Neural progenitor cell (in vitro differentiated cells): ENCODE measurements at regions not wholly inside any gene's neighbourhood (a gene's known extent, or its start where the extent isn't known, plus 50 kb on each side); places are given as distances from the start of the nearest gene placed in this dataset.

Source experiments
- DNase-seq: peaks from one replicate; pipeline ENCODE4 v3.0.0-alpha.2; 2016; ENCODE audit warnings: low spot score
- H2AFZ ChIP-seq: fragments of 200-600 bp; sonication (generic); replicated peaks from 2 replicates; pipeline ENCODE4 v1.6.1; 2016; ENCODE audit warnings: antibody characterized with exemption
- H3F3A ChIP-seq: fragments of 200-600 bp; sonication (generic); 2 replicates; pipeline ENCODE4 v1.6.1; 2016; ENCODE audit warnings: antibody characterized with exemption, low read depth
- H3K27ac ChIP-seq: fragments of 200-600 bp; sonication (generic); 2 replicates; pipeline ENCODE4 v1.5.1; 2016; ENCODE audit warnings: mild to moderate bottlenecking
- H3K27me3 ChIP-seq: fragments of 200-600 bp; sonication (generic); 2 replicates; pipeline ENCODE4 v1.6.1; 2016; ENCODE audit warnings: mild to moderate bottlenecking, moderate library complexity
- H3K36me3 ChIP-seq: fragments of 200-600 bp; sonication (generic); 2 replicates; pipeline ENCODE4 v1.5.1; 2016
- H3K4me1 ChIP-seq: fragments of 200-600 bp; sonication (generic); 2 replicates; pipeline ENCODE4 v1.6.1; 2016; ENCODE audit warnings: mixed run types
- H3K4me2 ChIP-seq: fragments of 200-600 bp; sonication (generic); 2 replicates; pipeline ENCODE4 v1.6.1; 2016
- H3K4me3 ChIP-seq: fragments of 200-600 bp; sonication (generic); 2 replicates; pipeline ENCODE4 v1.5.1; 2016
- H3K79me2 ChIP-seq: fragments of 200-600 bp; sonication (generic); 2 replicates; pipeline ENCODE4 v1.6.1; 2016; ENCODE audit warnings: low read depth
- H3K9ac ChIP-seq: fragments of 200-600 bp; sonication (generic); 2 replicates; pipeline ENCODE4 v1.6.1; 2016
- H3K9me3 ChIP-seq: fragments of 200-600 bp; sonication (generic); 2 replicates; pipeline ENCODE4 v1.5.1; 2016; ENCODE audit warnings: low read depth
- H4K20me1 ChIP-seq: fragments of 200-600 bp; sonication (generic); 2 replicates; pipeline ENCODE4 v1.6.1; 2016; ENCODE audit warnings: low read depth
- H3K27ac Mint-ChIP-seq: 3 replicates; pipeline ENCODE4 v1.8.0; 2021; ENCODE audit warnings: mixed read lengths
- H3K27me3 Mint-ChIP-seq: 2 replicates; pipeline ENCODE4 v1.8.0; 2022; ENCODE audit warnings: low read depth, mild to moderate bottlenecking, inconsistent platforms, moderate library complexity, mixed read lengths; ENCODE audit not compliant: insufficient read depth
- H3K36me3 Mint-ChIP-seq: 3 replicates; pipeline ENCODE4 v1.8.0; 2021; ENCODE audit warnings: mixed read lengths
- H3K4me1 Mint-ChIP-seq: 3 replicates; pipeline ENCODE4 v1.8.0; 2021; ENCODE audit warnings: mixed read lengths
- H3K4me3 Mint-ChIP-seq: 3 replicates; pipeline ENCODE4 v1.8.0; 2021; ENCODE audit warnings: mild to moderate bottlenecking, moderate library complexity, mixed read lengths
- H3K9me3 Mint-ChIP-seq: 3 replicates; pipeline ENCODE4 v1.8.0; 2020; ENCODE audit warnings: mixed read lengths
- EZH2 ChIP-seq: fragments of 200-600 bp; sonication (generic); IDR thresholded peaks from 2 replicates; pipeline ENCODE4 v1.6.1; 2017; ENCODE audit warnings: antibody characterized with exemption, mild to moderate bottlenecking, moderate library complexity
- EZH2phosphoT487 ChIP-seq: fragments of 200-600 bp; sonication (generic); IDR thresholded peaks from 2 replicates; pipeline ENCODE4 v1.6.1; 2017; ENCODE audit warnings: antibody characterized with exemption
- TF ChIP-seq, protein P1 (sequence below): fragments of 200-600 bp; sonication (generic); IDR thresholded peaks from 2 replicates; pipeline ENCODE4 v1.5.1; 2017; ENCODE audit warnings: antibody characterized with exemption, mild to moderate bottlenecking

DNA sequence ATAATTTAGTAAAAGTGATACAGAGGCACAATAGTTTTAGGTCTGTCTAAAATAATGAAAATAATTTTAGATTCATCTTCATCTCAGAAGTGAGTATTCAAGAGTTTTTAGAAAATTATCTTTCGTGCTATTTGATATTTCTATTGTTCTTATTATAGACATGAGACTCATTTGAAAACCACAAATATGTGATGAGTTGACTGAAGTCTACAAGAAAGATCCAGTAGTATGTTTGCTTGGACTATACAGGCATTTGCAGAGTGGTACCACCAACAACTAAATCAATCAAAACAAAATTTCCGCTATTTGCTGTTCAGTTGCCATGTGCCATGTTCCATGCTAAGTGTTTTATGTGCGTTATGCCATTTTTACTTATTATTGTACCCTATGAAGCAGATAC lies 1318.5 kb downstream of the STIM2 start:
- Mint-ChIP-seq H3K36me3 (no peaks in the 10 kb centered on the region), H3K9me3 (peaks cover 3% of the 10 kb centered on the region), H3K4me1 (no peaks in the 10 kb centered on the region), H3K27ac (no peak overlapping the region), H3K4me3 (no peak overlapping the region), H3K27me3 (no peaks in the 10 kb centered on the region)
- no peaks in the 10 kb centered on the region for H3K27me3 ChIP-seq
- no peak overlapping the region for H3K4me3 ChIP-seq
- H3F3A ChIP-seq, result no peaks in the 10 kb centered on the region
- H2AFZ ChIP-seq, result no peak overlapping the region
- H3K79me2 ChIP-seq, result no peaks in the 10 kb centered on the region
- no peak for DNase-seq
- H3K36me3 ChIP-seq, result no peaks in the 10 kb centered on the region
- TF ChIP-seq, protein P1, sequence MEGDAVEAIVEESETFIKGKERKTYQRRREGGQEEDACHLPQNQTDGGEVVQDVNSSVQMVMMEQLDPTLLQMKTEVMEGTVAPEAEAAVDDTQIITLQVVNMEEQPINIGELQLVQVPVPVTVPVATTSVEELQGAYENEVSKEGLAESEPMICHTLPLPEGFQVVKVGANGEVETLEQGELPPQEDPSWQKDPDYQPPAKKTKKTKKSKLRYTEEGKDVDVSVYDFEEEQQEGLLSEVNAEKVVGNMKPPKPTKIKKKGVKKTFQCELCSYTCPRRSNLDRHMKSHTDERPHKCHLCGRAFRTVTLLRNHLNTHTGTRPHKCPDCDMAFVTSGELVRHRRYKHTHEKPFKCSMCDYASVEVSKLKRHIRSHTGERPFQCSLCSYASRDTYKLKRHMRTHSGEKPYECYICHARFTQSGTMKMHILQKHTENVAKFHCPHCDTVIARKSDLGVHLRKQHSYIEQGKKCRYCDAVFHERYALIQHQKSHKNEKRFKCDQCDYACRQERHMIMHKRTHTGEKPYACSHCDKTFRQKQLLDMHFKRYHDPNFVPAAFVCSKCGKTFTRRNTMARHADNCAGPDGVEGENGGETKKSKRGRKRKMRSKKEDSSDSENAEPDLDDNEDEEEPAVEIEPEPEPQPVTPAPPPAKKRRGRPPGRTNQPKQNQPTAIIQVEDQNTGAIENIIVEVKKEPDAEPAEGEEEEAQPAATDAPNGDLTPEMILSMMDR, result no peak
- no peak for TF ChIP-seq EZH2phosphoT487
- no peak for TF ChIP-seq EZH2
- H3K27ac ChIP-seq, result no peak overlapping the region
- H3K9me3 ChIP-seq, result no peaks in the 10 kb centered on the region
- H3K4me1 ChIP-seq, result no peaks in the 10 kb centered on the region
- H3K9ac ChIP-seq, result no peak overlapping the region
- H4K20me1 ChIP-seq, result no peaks in the 10 kb centered on the region
- no peak overlapping the region for H3K4me2 ChIP-seq

GRCh38 chr4:28209371-28209924 lies 1348.8 kb downstream of the STIM2 start:
- Mint-ChIP-seq H3K9me3 (peaks cover 13% of the 10 kb centered on the region), H3K4me3 (no peak overlapping the region), H3K4me1 (no peaks in the 10 kb centered on the region), H3K27ac (no peak overlapping the region), H3K27me3 (peaks cover 4% of the 10 kb centered on the region), H3K36me3 (no peaks in the 10 kb centered on the region)
- no peak for DNase-seq
- Histone ChIP-seq H3K36me3 (no peaks in the 10 kb centered on the region), H3K4me2 (no peak overlapping the region), H3K9ac (no peak overlapping the region), H3K9me3 (no peaks in the 10 kb centered on the region), H3K4me3 (no peak overlapping the region), H3K27ac (no peak overlapping the region), H4K20me1 (no peaks in the 10 kb centered on the region), H3K4me1 (no peaks in the 10 kb centered on the region), H3K27me3 (no peaks in the 10 kb centered on the region), H3K79me2 (no peaks in the 10 kb centered on the region), H3F3A (no peaks in the 10 kb centered on the region), H2AFZ (no peak overlapping the region)
- TF ChIP-seq, protein P1, result no peak
- TF ChIP-seq EZH2 (no peak), EZH2phosphoT487 (no peak)

DNA sequence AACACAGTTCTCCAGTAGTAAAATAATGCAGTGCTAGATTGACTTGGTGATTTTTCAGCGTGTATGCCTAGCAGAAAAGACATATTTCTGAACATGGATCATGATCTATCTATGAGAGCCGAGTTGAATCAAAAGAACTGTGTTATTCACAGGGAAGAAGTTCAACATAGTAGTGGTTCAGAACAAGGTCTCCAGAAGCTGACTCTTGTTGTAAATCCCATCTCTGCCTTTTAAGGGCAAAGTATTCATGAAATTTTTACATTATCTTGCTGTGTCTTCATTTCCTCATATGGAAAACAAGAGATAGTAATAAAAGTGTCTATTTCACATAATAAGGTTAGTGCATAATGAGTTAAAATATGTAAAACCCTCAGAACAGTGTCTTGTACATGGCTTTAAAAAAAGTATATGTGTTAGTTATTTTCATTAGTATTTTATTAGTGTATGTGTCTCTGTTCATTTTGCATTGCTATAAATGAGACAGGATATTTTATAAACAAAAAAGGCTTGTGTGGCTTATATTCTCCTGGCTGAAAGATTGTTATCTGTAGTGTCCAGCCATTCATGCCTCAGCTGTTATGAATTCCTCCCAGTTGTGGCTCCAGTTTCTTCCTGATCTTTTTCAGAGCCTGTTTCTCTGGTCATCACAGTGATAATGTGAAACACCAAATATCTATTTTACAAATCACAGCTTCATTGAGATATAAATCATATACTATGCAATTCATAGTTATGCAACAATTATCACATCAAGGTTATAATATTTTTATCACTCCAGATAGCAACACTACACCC lies 1351.2 kb downstream of the STIM2 start:
- no peak overlapping the region for H2AFZ ChIP-seq
- H3K4me1 ChIP-seq, result no peaks in the 10 kb centered on the region
- no peaks in the 10 kb centered on the region for H3K79me2 ChIP-seq
- no peak overlapping the region for H3K27ac ChIP-seq
- no peaks in the 10 kb centered on the region for H3K36me3 ChIP-seq
- H3K27ac Mint-ChIP-seq, result no peak overlapping the region
- H3K9me3 Mint-ChIP-seq, result peaks cover 2% of the 10 kb centered on the region
- no peaks in the 10 kb centered on the region for H3K27me3 ChIP-seq
- no peaks in the 10 kb centered on the region for H3F3A ChIP-seq
- TF ChIP-seq EZH2phosphoT487 (no peak), EZH2 (no peak)
- TF ChIP-seq, protein P1, result no peak
- H3K4me2 ChIP-seq, result no peak overlapping the region
- H3K4me3 ChIP-seq, result no peak overlapping the region
- no peak for DNase-seq
- no peak overlapping the region for H3K4me3 Mint-ChIP-seq
- H3K4me1 Mint-ChIP-seq, result no peaks in the 10 kb centered on the region
- H3K9ac ChIP-seq, result no peak overlapping the region
- H3K36me3 Mint-ChIP-seq, result no peaks in the 10 kb centered on the region
- H3K9me3 ChIP-seq, result no peaks in the 10 kb centered on the region
- H4K20me1 ChIP-seq, result no peaks in the 10 kb centered on the region
- H3K27me3 Mint-ChIP-seq, result no peaks in the 10 kb centered on the region
